Mucosa of rectum (tissue), 2 donors: ENCODE measurements at regions not wholly inside any gene's neighbourhood (a gene's known extent, or its start where the extent isn't known, plus 50 kb on each side); places are given as distances from the start of the nearest gene placed in this dataset.

ENCODE experiments used
- H3K27ac ChIP-seq, 2 donors: one replicate each; pipeline ENCODE4 v1.7.0; 2013; ENCODE audit warnings: inconsistent platforms in 2 of 2, low read depth in 2 of 2, low read length in 2 of 2
- H3K27me3 ChIP-seq, 2 donors: one replicate each; pipeline ENCODE4 v1.7.0; 2013; ENCODE audit warnings: low read length in 2 of 2; ENCODE audit not compliant: control insufficient read depth in 2 of 2, insufficient read depth in 2 of 2
- H3K36me3 ChIP-seq, 2 donors: one replicate each; pipeline ENCODE4 v1.7.0; 2013; ENCODE audit warnings: low read length in 2 of 2; ENCODE audit not compliant: control insufficient read depth in 2 of 2, insufficient read depth in 2 of 2
- H3K4me1 ChIP-seq, 2 donors: one replicate each; pipeline ENCODE4 v1.7.0; 2013; ENCODE audit warnings: low read length in 2 of 2, mild to moderate bottlenecking in 1 of 2; ENCODE audit not compliant: control insufficient read depth in 2 of 2, insufficient read depth in 2 of 2
- H3K4me3 ChIP-seq, 2 donors: one replicate each; pipeline ENCODE4 v1.7.0; 2013; ENCODE audit warnings: low read length in 2 of 2
- H3K9ac ChIP-seq, 2 donors: one replicate each; pipeline ENCODE4 v1.7.0; 2013; ENCODE audit warnings: low read length in 2 of 2, low read depth in 1 of 2, mild to moderate bottlenecking in 1 of 2
- H3K9me3 ChIP-seq, 2 donors: one replicate each; pipeline ENCODE4 v1.7.0; 2013; ENCODE audit warnings: low read length in 2 of 2; ENCODE audit not compliant: control insufficient read depth in 2 of 2
- donor health status: healthy.
- donor health status: Normal muscosa, but diverticular disease.

GRCh38 chr4:100945789-100946188, 401.5 kb downstream of the PPP3CA start:
- Histone ChIP-seq H3K4me1 (no peaks in the 10 kb centered on the region), H3K36me3 (no peaks in the 10 kb centered on the region), H3K9ac (no peak overlapping the region), H3K27me3 (no peaks in the 10 kb centered on the region), H3K9me3 (no peaks in the 10 kb centered on the region), H3K4me3 (no peak overlapping the region), H3K27ac (no peak overlapping the region)

GRCh38 chr4:100938698-100939097, 408.6 kb downstream of the PPP3CA start:
- H3K9ac ChIP-seq, result no peak overlapping the region
- no peaks in the 10 kb centered on the region for H3K9me3 ChIP-seq
- H3K27me3 ChIP-seq, result no peaks in the 10 kb centered on the region
- no peaks in the 10 kb centered on the region for H3K36me3 ChIP-seq
- H3K27ac ChIP-seq, result no peak overlapping the region
- H3K4me1 ChIP-seq, result peaks cover 0 to 1% of the 10 kb centered on the region in 2 donors
- no peak overlapping the region for H3K4me3 ChIP-seq

GRCh38 chr4:100936661-100937375, 410.5 kb downstream of the PPP3CA start:
- H3K4me1 ChIP-seq, result peaks cover 0 to 6% of the 10 kb centered on the region in 2 donors
- no peaks in the 10 kb centered on the region for H3K9me3 ChIP-seq
- H3K27me3 ChIP-seq, result no peaks in the 10 kb centered on the region
- H3K9ac ChIP-seq, result no peak overlapping the region
- H3K36me3 ChIP-seq, result no peaks in the 10 kb centered on the region
- no peak overlapping the region for H3K27ac ChIP-seq
- H3K4me3 ChIP-seq, result no peak overlapping the region

- Histone ChIP-seq H3K9me3 (no peaks in the 10 kb centered on the region), H3K27ac (no peak overlapping the region), H3K4me3 (no peak overlapping the region), H3K36me3 (no peaks in the 10 kb centered on the region), H3K9ac (no peak overlapping the region), H3K27me3 (no peaks in the 10 kb centered on the region), H3K4me1 (peaks cover 0 to 6% of the 10 kb centered on the region in 2 donors)
These were observed 412.2 kb downstream of the PPP3CA start for GRCh38 chr4:100935090-100935489.

- no peak overlapping the region for H3K9ac ChIP-seq
- H3K27me3 ChIP-seq, result no peaks in the 10 kb centered on the region
- H3K4me3 ChIP-seq, result no peak overlapping the region
- peaks cover 0 to 6% of the 10 kb centered on the region in 2 donors for H3K4me1 ChIP-seq
- no peak overlapping the region for H3K27ac ChIP-seq
- H3K36me3 ChIP-seq, result no peaks in the 10 kb centered on the region
- H3K9me3 ChIP-seq, result no peaks in the 10 kb centered on the region
These were observed 413.7 kb downstream of the PPP3CA start for GRCh38 chr4:100933628-100934027.

GRCh38 chr4:100929758-100930157, 411.9 kb upstream of the EMCN start:
- peaks cover 0 to 6% of the 10 kb centered on the region in 2 donors for H3K4me1 ChIP-seq
- no peak overlapping the region for H3K4me3 ChIP-seq
- no peaks in the 10 kb centered on the region for H3K27me3 ChIP-seq
- H3K9ac ChIP-seq, result no peak overlapping the region
- no peak overlapping the region for H3K27ac ChIP-seq
- no peaks in the 10 kb centered on the region for H3K36me3 ChIP-seq
- H3K9me3 ChIP-seq, result no peaks in the 10 kb centered on the region

GRCh38 chr4:100929135-100929534, 411.3 kb upstream of the EMCN start:
- no peaks in the 10 kb centered on the region for H3K9me3 ChIP-seq
- H3K9ac ChIP-seq, result no peak overlapping the region
- no peaks in the 10 kb centered on the region for H3K36me3 ChIP-seq
- no peak overlapping the region for H3K27ac ChIP-seq
- H3K4me1 ChIP-seq, result peaks cover 0 to 6% of the 10 kb centered on the region in 2 donors
- H3K4me3 ChIP-seq, result no peak overlapping the region
- H3K27me3 ChIP-seq, result no peaks in the 10 kb centered on the region

- H3K4me3 ChIP-seq, result no peak overlapping the region
- no peaks in the 10 kb centered on the region for H3K4me1 ChIP-seq
- no peaks in the 10 kb centered on the region for H3K9me3 ChIP-seq
- H3K27ac ChIP-seq, result no peak overlapping the region
- H3K27me3 ChIP-seq, result no peaks in the 10 kb centered on the region
- H3K36me3 ChIP-seq, result no peaks in the 10 kb centered on the region
- no peak overlapping the region for H3K9ac ChIP-seq
These were observed 408.4 kb upstream of the EMCN start for GRCh38 chr4:100926039-100926717.

- Histone ChIP-seq H3K27me3 (no peaks in the 10 kb centered on the region), H3K9ac (no peak overlapping the region), H3K4me3 (no peak overlapping the region), H3K9me3 (no peaks in the 10 kb centered on the region), H3K36me3 (no peaks in the 10 kb centered on the region), H3K27ac (no peak overlapping the region), H3K4me1 (no peaks in the 10 kb centered on the region)
These were observed 395.9 kb upstream of the EMCN start for GRCh38 chr4:100913685-100914084.

GRCh38 chr4:100908540-100908939, 390.7 kb upstream of the EMCN start:
- no peaks in the 10 kb centered on the region for H3K9me3 ChIP-seq
- no peak overlapping the region for H3K27ac ChIP-seq
- H3K36me3 ChIP-seq, result no peaks in the 10 kb centered on the region
- no peak overlapping the region for H3K4me3 ChIP-seq
- H3K9ac ChIP-seq, result no peak overlapping the region
- no peaks in the 10 kb centered on the region for H3K27me3 ChIP-seq
- no peaks in the 10 kb centered on the region for H3K4me1 ChIP-seq
